ENCODE measurements at regions not wholly inside any gene's neighbourhood (a gene's known extent, or its start where the extent isn't known, plus 50 kb on each side); places are given as distances from the start of the nearest gene placed in this dataset.

GRCh38 chr4:163932504-163932903 lies 438.0 kb downstream of the TMA16 start:
- TF ChIP-seq CTCF (IDR thresholded peaks at IDR 0.05) (no peak), POLR2A (IDR thresholded peaks at IDR 0.05) (no peak)
